ENCODE measurements at regions not wholly inside any gene's neighbourhood (a gene's known extent, or its start where the extent isn't known, plus 50 kb on each side); places are given as distances from the start of the nearest gene placed in this dataset.

DNA sequence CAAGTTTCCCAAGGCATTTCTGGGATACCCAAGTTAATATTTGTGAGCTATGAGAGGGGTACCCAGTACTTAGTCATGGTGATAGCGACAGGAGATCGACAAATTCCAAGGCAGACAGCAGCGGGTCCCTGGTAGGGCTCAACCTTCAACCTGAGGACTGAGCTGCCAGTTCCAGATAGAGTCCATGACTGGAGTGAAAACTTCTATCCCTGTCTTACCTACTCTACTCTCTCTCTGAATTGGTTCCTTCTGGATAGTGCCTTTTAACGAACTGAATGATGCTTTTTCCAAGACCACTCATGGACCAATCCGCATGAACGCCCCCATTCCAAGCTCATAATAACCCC is 76.9 kb upstream of the ALG10 start:
- TF ChIP-seq EZH2phosphoT487 (IDR thresholded peaks at IDR 0.05; ENCODE audit: unreplicated experiment) (no peak), CREB1 (CRISPR knock-in tag; IDR thresholded peaks at IDR 0.05; ENCODE audit: low read depth) (no peak), POLR2AphosphoS5 (IDR thresholded peaks at IDR 0.05; ENCODE audit: low read depth) (no peak)
- TF ChIP-seq, protein P1, sequence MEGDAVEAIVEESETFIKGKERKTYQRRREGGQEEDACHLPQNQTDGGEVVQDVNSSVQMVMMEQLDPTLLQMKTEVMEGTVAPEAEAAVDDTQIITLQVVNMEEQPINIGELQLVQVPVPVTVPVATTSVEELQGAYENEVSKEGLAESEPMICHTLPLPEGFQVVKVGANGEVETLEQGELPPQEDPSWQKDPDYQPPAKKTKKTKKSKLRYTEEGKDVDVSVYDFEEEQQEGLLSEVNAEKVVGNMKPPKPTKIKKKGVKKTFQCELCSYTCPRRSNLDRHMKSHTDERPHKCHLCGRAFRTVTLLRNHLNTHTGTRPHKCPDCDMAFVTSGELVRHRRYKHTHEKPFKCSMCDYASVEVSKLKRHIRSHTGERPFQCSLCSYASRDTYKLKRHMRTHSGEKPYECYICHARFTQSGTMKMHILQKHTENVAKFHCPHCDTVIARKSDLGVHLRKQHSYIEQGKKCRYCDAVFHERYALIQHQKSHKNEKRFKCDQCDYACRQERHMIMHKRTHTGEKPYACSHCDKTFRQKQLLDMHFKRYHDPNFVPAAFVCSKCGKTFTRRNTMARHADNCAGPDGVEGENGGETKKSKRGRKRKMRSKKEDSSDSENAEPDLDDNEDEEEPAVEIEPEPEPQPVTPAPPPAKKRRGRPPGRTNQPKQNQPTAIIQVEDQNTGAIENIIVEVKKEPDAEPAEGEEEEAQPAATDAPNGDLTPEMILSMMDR (conservative IDR thresholded peaks at IDR 0.05; ENCODE audit: low read depth in 2 of 2) = no peak
- TF ChIP-seq, protein P2, sequence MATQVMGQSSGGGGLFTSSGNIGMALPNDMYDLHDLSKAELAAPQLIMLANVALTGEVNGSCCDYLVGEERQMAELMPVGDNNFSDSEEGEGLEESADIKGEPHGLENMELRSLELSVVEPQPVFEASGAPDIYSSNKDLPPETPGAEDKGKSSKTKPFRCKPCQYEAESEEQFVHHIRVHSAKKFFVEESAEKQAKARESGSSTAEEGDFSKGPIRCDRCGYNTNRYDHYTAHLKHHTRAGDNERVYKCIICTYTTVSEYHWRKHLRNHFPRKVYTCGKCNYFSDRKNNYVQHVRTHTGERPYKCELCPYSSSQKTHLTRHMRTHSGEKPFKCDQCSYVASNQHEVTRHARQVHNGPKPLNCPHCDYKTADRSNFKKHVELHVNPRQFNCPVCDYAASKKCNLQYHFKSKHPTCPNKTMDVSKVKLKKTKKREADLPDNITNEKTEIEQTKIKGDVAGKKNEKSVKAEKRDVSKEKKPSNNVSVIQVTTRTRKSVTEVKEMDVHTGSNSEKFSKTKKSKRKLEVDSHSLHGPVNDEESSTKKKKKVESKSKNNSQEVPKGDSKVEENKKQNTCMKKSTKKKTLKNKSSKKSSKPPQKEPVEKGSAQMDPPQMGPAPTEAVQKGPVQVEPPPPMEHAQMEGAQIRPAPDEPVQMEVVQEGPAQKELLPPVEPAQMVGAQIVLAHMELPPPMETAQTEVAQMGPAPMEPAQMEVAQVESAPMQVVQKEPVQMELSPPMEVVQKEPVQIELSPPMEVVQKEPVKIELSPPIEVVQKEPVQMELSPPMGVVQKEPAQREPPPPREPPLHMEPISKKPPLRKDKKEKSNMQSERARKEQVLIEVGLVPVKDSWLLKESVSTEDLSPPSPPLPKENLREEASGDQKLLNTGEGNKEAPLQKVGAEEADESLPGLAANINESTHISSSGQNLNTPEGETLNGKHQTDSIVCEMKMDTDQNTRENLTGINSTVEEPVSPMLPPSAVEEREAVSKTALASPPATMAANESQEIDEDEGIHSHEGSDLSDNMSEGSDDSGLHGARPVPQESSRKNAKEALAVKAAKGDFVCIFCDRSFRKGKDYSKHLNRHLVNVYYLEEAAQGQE (IDR thresholded peaks at IDR 0.05; ENCODE audit: unreplicated experiment) = no peak
